ENCODE measurements at regions not wholly inside any gene's neighbourhood (a gene's known extent, or its start where the extent isn't known, plus 50 kb on each side); places are given as distances from the start of the nearest gene placed in this dataset.

- Histone ChIP-seq H3K4me3 (no peak overlapping the region), H3K27ac (no peak overlapping the region), H3K4me1 (no peaks in the 10 kb centered on the region), H3K27me3 (no peaks in the 10 kb centered on the region), H3K9me3 (no peaks in the 10 kb centered on the region), H3K36me3 (no peaks in the 10 kb centered on the region)
- 100% methylated on average over 1 of the region's 1 CpG for WGBS
- no peak for TF ChIP-seq CTCF (IDR thresholded peaks at IDR 0.05)
- no peak for DNase-seq (ENCODE audit: low spot score in 2 of 2)
Observed at GRCh38 chr6:102984357-102984756, 1590.8 kb downstream of the GRIK2 start.

- Histone ChIP-seq H3K27ac (no peak overlapping the region), H3K9me3 (no peaks in the 10 kb centered on the region), H3K27me3 (no peaks in the 10 kb centered on the region), H3K4me3 (no peak overlapping the region), H3K36me3 (no peaks in the 10 kb centered on the region), H3K4me1 (no peaks in the 10 kb centered on the region)
- 48% methylated on average over 2 of the region's 2 CpGs for WGBS
- no peak for DNase-seq (ENCODE audit: low spot score in 2 of 2)
- TF ChIP-seq CTCF (IDR thresholded peaks at IDR 0.05) (no peak), POLR2AphosphoS5 (IDR thresholded peaks at IDR 0.05) (no peak), EP300 (IDR thresholded peaks at IDR 0.05) (no peak), POLR2A (IDR thresholded peaks at IDR 0.05) (no peak)
Observed at GRCh38 chr6:102981490-102982015, 1588.0 kb downstream of the GRIK2 start.

GRCh38 chr6:102980951-102981350, 1587.4 kb downstream of the GRIK2 start:
- H3K4me3 ChIP-seq, result no peak overlapping the region
- H3K27me3 ChIP-seq, result no peaks in the 10 kb centered on the region
- no peak overlapping the region for H3K27ac ChIP-seq
- DNase-seq (ENCODE audit: low spot score in 2 of 2), result no peak
- no peaks in the 10 kb centered on the region for H3K36me3 ChIP-seq
- no peaks in the 10 kb centered on the region for H3K4me1 ChIP-seq
- 87% methylated on average over 1 of the region's 1 CpG for WGBS
- no peaks in the 10 kb centered on the region for H3K9me3 ChIP-seq
- TF ChIP-seq POLR2AphosphoS5 (IDR thresholded peaks at IDR 0.05) (no peak), POLR2A (IDR thresholded peaks at IDR 0.05) (no peak), EP300 (IDR thresholded peaks at IDR 0.05) (no peak), CTCF (IDR thresholded peaks at IDR 0.05) (no peak)

- Histone ChIP-seq H3K4me3 (no peak overlapping the region), H3K36me3 (no peaks in the 10 kb centered on the region), H3K27me3 (no peaks in the 10 kb centered on the region), H3K4me1 (no peaks in the 10 kb centered on the region), H3K9me3 (no peaks in the 10 kb centered on the region), H3K27ac (no peak overlapping the region)
- TF ChIP-seq EP300 (IDR thresholded peaks at IDR 0.05) (no peak), CTCF (IDR thresholded peaks at IDR 0.05) (no peak), POLR2AphosphoS5 (IDR thresholded peaks at IDR 0.05) (no peak), POLR2A (IDR thresholded peaks at IDR 0.05) (no peak)
- no peak for DNase-seq (ENCODE audit: low spot score in 2 of 2)
Observed at GRCh38 chr6:102961902-102962301, 1568.4 kb downstream of the GRIK2 start.

- H3K4me3 ChIP-seq, result no peak overlapping the region
- WGBS, result 36% methylated on average over 3 of the region's 3 CpGs
- no peak overlapping the region for H3K27ac ChIP-seq
- H3K9me3 ChIP-seq, result no peaks in the 10 kb centered on the region
- no peak for DNase-seq (ENCODE audit: low spot score in 2 of 2)
- H3K27me3 ChIP-seq, result no peaks in the 10 kb centered on the region
- TF ChIP-seq POLR2AphosphoS5 (IDR thresholded peaks at IDR 0.05) (no peak), CTCF (IDR thresholded peaks at IDR 0.05) (no peak), POLR2A (IDR thresholded peaks at IDR 0.05) (no peak), EP300 (IDR thresholded peaks at IDR 0.05) (no peak)
- H3K36me3 ChIP-seq, result no peaks in the 10 kb centered on the region
- H3K4me1 ChIP-seq, result no peaks in the 10 kb centered on the region
Observed at GRCh38 chr6:102950967-102951366, 1557.5 kb downstream of the GRIK2 start.
